Esophagus squamous epithelium (tissue), 5 donors: ENCODE measurements at regions not wholly inside any gene's neighbourhood (a gene's known extent, or its start where the extent isn't known, plus 50 kb on each side); places are given as distances from the start of the nearest gene placed in this dataset.

Experiments used
- DNase-seq: peaks from one replicate; lab custom pipeline; 2025; lab: John Stamatoyannopoulos, UW
- H3K27ac ChIP-seq, 4 donors: fragments of 200-600 bp; sonication (generic); one replicate each; pipeline ENCODE4 v1.5.1; 2016 to 2019; ENCODE audit warnings: mild to moderate bottlenecking in 1 of 4
- H3K27me3 ChIP-seq, 4 donors: fragments of 200-600 bp; sonication (generic); 1 replicate in 3 of 4; 2 replicates in 1 of 4; pipeline versions ENCODE4 v1.5.1 to v1.6.0; 2017 to 2021; ENCODE audit warnings: antibody characterized with exemption in 1 of 4
- H3K36me3 ChIP-seq, 3 donors: fragments of 200-600 bp; sonication (generic); one replicate each; pipeline ENCODE4 v1.5.1; 2016 to 2019
- H3K4me1 ChIP-seq, 3 donors: fragments of 200-600 bp; sonication (generic); one replicate each; pipeline ENCODE4 v1.5.1; 2017 to 2019
- H3K4me3 ChIP-seq, 4 donors: fragments of 200-600 bp; sonication (generic); 1 replicate in 3 of 4; 2 replicates in 1 of 4; pipeline ENCODE4 v1.5.1; 2016 to 2019; ENCODE audit warnings: mild to moderate bottlenecking in 2 of 4, moderate library complexity in 1 of 4
- H3K9me3 ChIP-seq, 3 donors: fragments of 200-600 bp; sonication (generic); one replicate each; pipeline ENCODE4 v1.5.1; 2016 to 2019
- CTCF ChIP-seq, 6 experiments: fragments of 450-650 bp in 4 of 6; fragments of 200-600 bp in 2 of 6; sonication (generic) in 2 of 6; IDR thresholded peaks; one replicate each; pipeline ENCODE4 v1.5.1; 2016 to 2019; ENCODE audit warnings: antibody characterized with exemption in 6 of 6, mild to moderate bottlenecking in 4 of 6, moderate library complexity in 4 of 6
- POLR2A ChIP-seq, 4 donors: fragments of 450-650 bp; IDR thresholded peaks; one replicate each; pipeline ENCODE4 v1.6.1; 2017; ENCODE audit warnings: antibody characterized with exemption in 4 of 4, mild to moderate bottlenecking in 4 of 4, moderate library complexity in 3 of 4
- WGBS, 2 donors: methylation state at CpG; one replicate each; pipeline ENCODE4 v1.1.5; 2018; 5-methylcytosine and 5-hydroxymethylcytosine counted together
- intact Hi-C: fragments of 100-400 bp; cut with DNase I; formaldehyde crosslinking; loops from one replicate; pipeline ENCODE4 v1.15.0; 2022
- donor health status: DM: yes; HTN: yes; CAD: no.

DNA sequence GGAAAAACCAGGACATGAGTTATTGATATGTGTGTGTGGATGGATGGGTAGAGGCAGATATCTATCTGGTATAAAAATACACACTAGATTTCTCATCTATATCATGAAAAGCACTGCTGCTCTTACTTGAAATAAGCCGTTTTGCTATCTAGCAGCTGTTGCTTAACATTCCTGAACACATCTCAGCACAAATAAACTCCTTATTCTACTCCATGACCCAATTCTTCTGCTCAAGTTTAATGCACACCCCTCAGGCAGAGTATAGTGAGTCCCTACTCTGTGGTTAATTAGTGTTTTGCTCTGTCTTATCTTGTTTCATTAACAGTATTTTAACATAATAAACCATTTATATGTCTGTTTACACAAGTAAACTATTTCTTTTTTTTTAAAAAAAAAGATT is 134.2 kb downstream of the CBLN2 start:
- no peaks in the 10 kb centered on the region for H3K36me3 ChIP-seq
- 7 to 15% methylated on average over 1 of the region's 1 CpG for WGBS, 2 donors
- intact Hi-C loops = no loop called here

DNA sequence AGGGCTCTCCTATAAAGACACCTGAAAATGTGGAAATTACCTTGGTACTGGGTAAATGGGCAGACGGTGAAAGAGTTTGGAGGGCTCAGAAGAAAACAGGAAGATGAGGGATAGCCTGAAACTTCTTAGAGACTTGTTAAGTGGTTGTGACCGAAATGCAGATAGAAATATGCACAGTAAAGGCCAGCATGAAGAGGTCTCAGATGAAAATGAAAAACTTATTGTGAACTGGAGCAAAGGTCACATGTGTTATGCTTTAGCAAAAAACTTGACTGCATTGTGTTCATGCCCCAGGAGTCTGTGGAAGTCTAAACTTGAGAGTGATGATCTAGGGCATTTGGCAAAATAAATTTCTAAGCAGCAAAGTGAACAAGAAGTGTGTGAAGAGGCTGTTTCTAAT is 137.1 kb downstream of the CBLN2 start:
- Histone ChIP-seq H3K36me3 (no peaks in the 10 kb centered on the region), H3K9me3 (peaks cover 0 to 12% (median 0%) of the 10 kb centered on the region in 3 donors), H3K27ac (no peak overlapping the region), H3K27me3 (no peaks in the 10 kb centered on the region), H3K4me3 (no peak overlapping the region), H3K4me1 (no peaks in the 10 kb centered on the region)
- intact Hi-C loops = no loop called here
- DNase-seq = no peak
- TF ChIP-seq POLR2A (IDR thresholded peaks at IDR 0.05) (no peak), CTCF (IDR thresholded peaks at IDR 0.05) (no peak)
- WGBS, 2 donors = 70 to 72% methylated on average over 2 of the region's 2 CpGs

More for the DNA sequence above, 134.2 kb downstream of the CBLN2 start:
- TF ChIP-seq POLR2A (IDR thresholded peaks at IDR 0.05) = no peak
- Histone ChIP-seq H3K4me3 (no peak overlapping the region), H3K4me1 (no peaks in the 10 kb centered on the region), H3K9me3 (peaks cover 0 to 12% (median 0%) of the 10 kb centered on the region in 3 donors), H3K27ac (no peak overlapping the region), H3K27me3 (no peaks in the 10 kb centered on the region)
- no peak for DNase-seq

DNA sequence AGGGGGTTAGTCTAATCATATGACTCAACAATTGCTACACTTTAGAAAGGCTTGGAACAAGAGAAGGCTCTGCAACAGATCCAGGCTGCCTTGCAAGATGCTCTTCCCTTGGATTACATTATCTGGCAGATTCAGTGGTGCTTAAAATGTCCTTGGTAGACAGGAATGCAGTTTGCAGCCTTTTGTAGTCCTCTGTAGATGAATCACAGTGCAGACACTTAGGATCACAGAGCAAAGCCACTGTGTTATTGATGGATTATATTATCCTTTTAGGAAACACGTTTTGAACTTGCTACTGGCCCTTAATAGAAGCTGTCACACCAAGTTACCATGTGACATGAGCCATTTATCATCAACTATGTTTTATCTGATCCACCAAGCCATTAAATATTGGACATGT is 152.2 kb downstream of the CBLN2 start:
- no peak for DNase-seq
- TF ChIP-seq CTCF (IDR thresholded peaks at IDR 0.05) (no peak), POLR2A (IDR thresholded peaks at IDR 0.05) (no peak)
- 0 to 9% methylated on average over 1 of the region's 1 CpG for WGBS, 2 donors
- Histone ChIP-seq H3K27me3 (no peaks in the 10 kb centered on the region), H3K36me3 (no peaks in the 10 kb centered on the region), H3K27ac (no peak overlapping the region), H3K4me3 (no peak overlapping the region), H3K9me3 (peaks cover 0 to 4% (median 0%) of the 10 kb centered on the region in 3 donors), H3K4me1 (no peaks in the 10 kb centered on the region)
- intact Hi-C loops = no loop called here

DNA sequence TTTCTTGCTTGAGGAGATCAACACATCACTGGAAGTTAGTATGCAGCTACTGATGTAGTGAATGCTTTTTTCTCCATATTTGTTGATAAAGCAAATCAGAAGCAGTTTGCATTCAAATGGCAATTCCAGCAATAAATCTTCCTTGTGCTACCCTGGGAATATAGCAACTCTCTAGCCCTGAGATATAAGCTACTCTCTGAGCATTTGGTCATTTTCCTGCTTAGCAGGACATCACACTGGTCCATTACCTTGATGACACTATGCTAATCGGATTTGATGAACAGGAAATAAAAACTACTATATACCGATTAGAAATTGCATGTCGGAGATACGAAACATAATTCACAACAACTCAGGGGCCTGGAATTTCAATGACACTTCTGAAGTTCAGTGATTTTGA is 152.7 kb downstream of the CBLN2 start:
- DNase-seq = no peak
- no peak overlapping the region for H3K27ac ChIP-seq
- intact Hi-C loops = no loop called here
- no peaks in the 10 kb centered on the region for H3K27me3 ChIP-seq
- H3K9me3 ChIP-seq = peaks cover 0 to 4% (median 0%) of the 10 kb centered on the region in 3 donors
- 83 to 84% methylated on average over 4 of the region's 4 CpGs for WGBS, 2 donors
- TF ChIP-seq POLR2A (IDR thresholded peaks at IDR 0.05) (no peak), CTCF (IDR thresholded peaks at IDR 0.05) (no peak)
- no peaks in the 10 kb centered on the region for H3K4me1 ChIP-seq
- no peak overlapping the region for H3K4me3 ChIP-seq
- no peaks in the 10 kb centered on the region for H3K36me3 ChIP-seq

- H3K27ac ChIP-seq = no peak overlapping the region
- TF ChIP-seq CTCF (IDR thresholded peaks at IDR 0.05) (no peak), POLR2A (IDR thresholded peaks at IDR 0.05) (no peak)
- peaks cover 0 to 4% (median 0%) of the 10 kb centered on the region in 3 donors for H3K9me3 ChIP-seq
- H3K4me1 ChIP-seq = no peaks in the 10 kb centered on the region
- no peak overlapping the region for H3K4me3 ChIP-seq
- WGBS, 2 donors = 46 to 50% methylated on average over 4 of the region's 4 CpGs
- DNase-seq = no peak
- no peaks in the 10 kb centered on the region for H3K36me3 ChIP-seq
- intact Hi-C loops = no loop called here
- no peaks in the 10 kb centered on the region for H3K27me3 ChIP-seq
These were observed 166.1 kb downstream of the CBLN2 start for GRCh38 chr18:72378016-72378415.

DNA sequence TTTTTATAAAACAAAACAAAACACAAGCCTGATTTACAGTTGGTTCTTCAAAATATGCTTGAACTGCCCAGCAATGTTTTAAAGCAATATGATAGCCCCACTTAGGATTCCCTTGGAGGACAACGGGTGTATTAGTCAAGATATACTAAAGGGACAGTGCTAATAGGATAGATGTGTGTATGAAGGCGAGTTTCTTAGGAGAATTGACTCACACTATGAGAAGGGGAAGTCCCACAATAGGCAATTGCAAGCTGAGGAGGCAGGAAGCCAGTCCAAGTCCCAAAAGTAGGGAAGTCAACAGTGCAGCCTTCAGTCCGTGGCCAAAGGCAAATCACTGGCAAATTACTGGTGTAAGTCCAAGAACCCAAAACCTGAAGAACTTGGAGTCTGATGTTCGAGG is 167.9 kb downstream of the CBLN2 start:
- intact Hi-C loops = no loop called here
- Histone ChIP-seq H3K4me1 (no peaks in the 10 kb centered on the region), H3K4me3 (no peak overlapping the region), H3K36me3 (no peaks in the 10 kb centered on the region), H3K27ac (no peak overlapping the region), H3K9me3 (peaks cover 0 to 4% (median 3%) of the 10 kb centered on the region in 3 donors), H3K27me3 (no peaks in the 10 kb centered on the region)
- WGBS, 2 donors = 43 to 54% methylated on average over 4 of the region's 4 CpGs
- no peak for DNase-seq
- no peak for TF ChIP-seq CTCF (IDR thresholded peaks at IDR 0.05)
- no peak for TF ChIP-seq POLR2A (IDR thresholded peaks at IDR 0.05)
